PC-3 (cell line): ENCODE measurements at regions not wholly inside any gene's neighbourhood (a gene's known extent, or its start where the extent isn't known, plus 50 kb on each side); places are given as distances from the start of the nearest gene placed in this dataset.
A peak's percentile ranks its signal among the peaks of the same experiment; 100 is the strongest.

Source experiments
- ATAC-seq: fragments of 200-7000 bp; cut with Tn5 transposase; 2 replicates; pipeline ENCODE4 v1.9.1; 2020; ENCODE audit warnings: mild to moderate bottlenecking, moderate library complexity
- BruUV-seq: library from RNA; stranded (reverse); fragments of 400-500 nt; replicated peaks from 2 replicates; lab custom pipeline; 2021; lab: Mats Ljungman, UMichigan
- CTCF ChIA-PET: fragments of 300-600 bp; sonication (Branson Sonifier 250); formaldehyde crosslinking; loops from one replicate; lab custom pipeline; 2022; ENCODE audit warnings: antibody characterized with exemption; lab: Charles Lee
- POLR2A ChIA-PET: fragments of 300-600 bp; sonication (Branson Sonifier 250); formaldehyde crosslinking; loops from one replicate; lab custom pipeline; 2022; ENCODE audit warnings: antibody characterized with exemption; ENCODE audit not compliant: unreplicated experiment; lab: Charles Lee
- DNase-seq: peaks from one replicate; pipeline ENCODE4 v3.0.0-alpha.2; 2015
- H2AFZ ChIP-seq: fragments of 300-600 bp; sonication (generic); 2 replicates; pipeline ENCODE4 v1.6.0; 2016; ENCODE audit warnings: antibody characterized with exemption, low read length
- H3F3A ChIP-seq: fragments of 300-600 bp; sonication (generic); one replicate; pipeline ENCODE4 v1.6.0; 2017; ENCODE audit warnings: antibody characterized with exemption, low read length, control low read depth, mild to moderate bottlenecking; ENCODE audit not compliant: unreplicated experiment
- H3K27ac ChIP-seq: fragments of 300-600 bp; sonication (generic); 2 replicates; pipeline ENCODE4 v1.5.1; 2016; ENCODE audit warnings: mild to moderate bottlenecking, low read length
- H3K27me3 ChIP-seq: fragments of 300-600 bp; sonication (generic); 2 replicates; pipeline ENCODE4 v1.6.1; 2016; ENCODE audit warnings: low read length, mixed read lengths
- H3K36me3 ChIP-seq: fragments of 300-600 bp; sonication (generic); 2 replicates; pipeline ENCODE4 v1.6.1; 2016; ENCODE audit warnings: low read depth, mixed run types, low read length, mixed read lengths
- H3K4me1 ChIP-seq: fragments of 300-600 bp; sonication (generic); 2 replicates; pipeline ENCODE4 v1.5.1; 2016; ENCODE audit warnings: low read length; ENCODE audit not compliant: insufficient read depth
- H3K4me2 ChIP-seq: fragments of 300-600 bp; sonication (generic); 2 replicates; pipeline ENCODE4 v1.6.0; 2016; ENCODE audit warnings: low read length
- H3K4me3 ChIP-seq: fragments of 300-600 bp; sonication (generic); 2 replicates; pipeline ENCODE4 v1.5.1; 2016; ENCODE audit warnings: mild to moderate bottlenecking, low read length, mixed read lengths
- H3K79me2 ChIP-seq: fragments of 300-600 bp; sonication (generic); 2 replicates; pipeline ENCODE4 v1.6.1; 2017; ENCODE audit warnings: low read length, mixed read lengths
- H3K9ac ChIP-seq: fragments of 300-600 bp; sonication (generic); 2 replicates; pipeline ENCODE4 v1.6.0; 2016; ENCODE audit warnings: mild to moderate bottlenecking, low read length
- H3K9me2 ChIP-seq: fragments of 300-600 bp; sonication (generic); replicated peaks from 2 replicates; pipeline ENCODE4 v1.6.1; 2016; ENCODE audit warnings: mixed run types, low read length, mixed read lengths
- H3K9me3 ChIP-seq: fragments of 300-600 bp; sonication (generic); 2 replicates; pipeline ENCODE4 v1.6.1; 2016; ENCODE audit warnings: low read length, mixed read lengths
- H4K20me1 ChIP-seq: fragments of 300-600 bp; sonication (generic); 2 replicates; pipeline ENCODE4 v1.6.1; 2016; ENCODE audit warnings: low read length, mixed read lengths
- CTCF ChIP-seq: fragments of 300-600 bp; sonication (generic); conservative IDR thresholded peaks from 2 replicates; pipeline ENCODE4 v1.5.1; 2017; ENCODE audit warnings: antibody characterized with exemption, low read depth, mild to moderate bottlenecking, low read length
- EZH2 ChIP-seq: fragments of 300-600 bp; sonication (generic); IDR thresholded peaks from one replicate; pipeline ENCODE4 v1.6.1; 2017; ENCODE audit warnings: antibody characterized with exemption, mild to moderate bottlenecking, low read length; ENCODE audit not compliant: unreplicated experiment
- EZH2phosphoT487 ChIP-seq: fragments of 300-600 bp; sonication (generic); IDR thresholded peaks from 2 replicates; pipeline ENCODE4 v1.6.1; 2018; ENCODE audit warnings: mild to moderate bottlenecking, antibody characterized with exemption, low read length, borderline replicate concordance
- intact Hi-C: fragments of 100-400 bp; cut with micrococcal nuclease; formaldehyde crosslinking; loops from 2 replicates; pipeline ENCODE4 v1.9.0; 2023

DNA sequence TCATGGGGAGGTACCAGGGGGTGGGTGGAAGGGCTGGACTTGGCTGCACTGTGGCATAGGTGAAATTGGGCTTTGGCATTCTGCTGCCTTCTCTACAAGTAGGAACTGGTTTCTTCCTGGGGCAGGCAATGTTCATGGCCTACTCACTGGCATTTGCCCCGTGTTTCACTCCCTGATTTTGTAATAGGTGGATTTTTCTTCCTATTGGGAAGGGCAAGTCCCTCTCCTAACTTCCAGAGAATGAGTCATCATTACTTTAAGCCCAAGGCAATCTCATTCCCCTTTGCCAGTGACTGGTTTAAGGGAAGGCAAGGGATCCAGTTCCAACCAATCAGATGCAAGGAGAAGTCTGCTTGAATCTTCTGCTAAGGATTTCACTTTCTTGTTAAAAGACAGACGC, 67.9 kb upstream of the ANKRD55 start:
- ATAC-seq (no peak), DNase-seq (peak; percentile 63)
- POLR2A ChIA-PET: no interaction called here
- no peak overlapping the region for H3K4me3 ChIP-seq
- no peaks in the 10 kb centered on the region for H3K36me3 ChIP-seq
- peaks cover 17% of the 10 kb centered on the region; the same call in 1 of the 2 replicates for H3K4me1 ChIP-seq
- H3K4me2 ChIP-seq: no peak overlapping the region
- no peaks in the 10 kb centered on the region for H3K79me2 ChIP-seq
- CTCF ChIA-PET: no interaction called here
- H4K20me1 ChIP-seq: no peaks in the 10 kb centered on the region
- no peak for TF ChIP-seq EZH2
- no peak for TF ChIP-seq EZH2phosphoT487
- no peak for TF ChIP-seq CTCF
- H3K9ac ChIP-seq: no peak overlapping the region
- H3K27me3 ChIP-seq: no peaks in the 10 kb centered on the region
- no peaks in the 10 kb centered on the region for H3K9me2 ChIP-seq
- no peak overlapping the region for H3K27ac ChIP-seq
- no peak overlapping the region for H2AFZ ChIP-seq
- no peaks in the 10 kb centered on the region for H3F3A ChIP-seq
- H3K9me3 ChIP-seq: no peaks in the 10 kb centered on the region
- BruUV-seq: no TSS peak
- intact Hi-C loops: no loop called here

GRCh38 chr5:56299212-56299611, 66.1 kb upstream of the ANKRD55 start:
- no peak overlapping the region for H2AFZ ChIP-seq
- H3K27me3 ChIP-seq: no peaks in the 10 kb centered on the region
- ATAC-seq (no peak), DNase-seq (no peak)
- intact Hi-C loops: no loop called here
- no peaks in the 10 kb centered on the region for H3F3A ChIP-seq
- CTCF ChIA-PET: no interaction called here
- no peak overlapping the region for H3K4me2 ChIP-seq
- no peaks in the 10 kb centered on the region for H4K20me1 ChIP-seq
- no peak overlapping the region for H3K4me3 ChIP-seq
- POLR2A ChIA-PET: no interaction called here
- H3K9me2 ChIP-seq: no peaks in the 10 kb centered on the region
- H3K27ac ChIP-seq: no peak overlapping the region
- no peaks in the 10 kb centered on the region for H3K9me3 ChIP-seq
- no peaks in the 10 kb centered on the region for H3K36me3 ChIP-seq
- no TSS peak for BruUV-seq
- H3K79me2 ChIP-seq: no peaks in the 10 kb centered on the region
- H3K9ac ChIP-seq: no peak overlapping the region
- H3K4me1 ChIP-seq: peaks cover 17% of the 10 kb centered on the region; the same call in 1 of the 2 replicates
- no peak for TF ChIP-seq EZH2
- TF ChIP-seq EZH2phosphoT487: no peak

GRCh38 chr5:56298336-56299090, 65.4 kb upstream of the ANKRD55 start:
- no peak for DNase-seq
- H3K9me3 ChIP-seq: no peaks in the 10 kb centered on the region
- no peaks in the 10 kb centered on the region for H3F3A ChIP-seq
- no TSS peak for BruUV-seq
- no peak overlapping the region for H3K9ac ChIP-seq
- no peaks in the 10 kb centered on the region for H3K9me2 ChIP-seq
- no peak for ATAC-seq
- no peaks in the 10 kb centered on the region for H3K27me3 ChIP-seq
- intact Hi-C loops: no loop called here
- TF ChIP-seq EZH2phosphoT487 (no peak), EZH2 (no peak), CTCF (no peak)
- H2AFZ ChIP-seq: no peak overlapping the region
- H3K27ac ChIP-seq: no peak overlapping the region
- H3K79me2 ChIP-seq: no peaks in the 10 kb centered on the region
- CTCF ChIA-PET: no interaction called here
- POLR2A ChIA-PET: no interaction called here
- no peaks in the 10 kb centered on the region for H3K36me3 ChIP-seq
- H3K4me2 ChIP-seq: no peak overlapping the region
- H4K20me1 ChIP-seq: no peaks in the 10 kb centered on the region
- H3K4me3 ChIP-seq: no peak overlapping the region
- peaks cover 17% of the 10 kb centered on the region; the same call in 1 of the 2 replicates for H3K4me1 ChIP-seq
